Ishikawa (cell line): ENCODE measurements at regions not wholly inside any gene's neighbourhood (a gene's known extent, or its start where the extent isn't known, plus 50 kb on each side); places are given as distances from the start of the nearest gene placed in this dataset.

Experiments used
- CEBPB ChIP-seq: IDR thresholded peaks from 2 replicates; pipeline ENCODE4 v1.6.1; 2012
- CREB1 ChIP-seq: IDR thresholded peaks from 2 replicates; pipeline ENCODE4 v1.6.1; 2012; ENCODE audit warnings: low read depth
- EP300 ChIP-seq: IDR thresholded peaks from 2 replicates; pipeline ENCODE4 v1.6.1; 2012; ENCODE audit warnings: borderline replicate concordance
- MAX ChIP-seq: IDR thresholded peaks from 2 replicates; pipeline ENCODE4 v1.6.1; 2012
- TAF1 ChIP-seq: IDR thresholded peaks from 2 replicates; pipeline ENCODE4 v1.6.1; 2012; ENCODE audit warnings: low read depth, mild to moderate bottlenecking
- YY1 ChIP-seq: IDR thresholded peaks from 2 replicates; pipeline ENCODE4 v1.6.1; 2012; ENCODE audit warnings: low read depth

DNA sequence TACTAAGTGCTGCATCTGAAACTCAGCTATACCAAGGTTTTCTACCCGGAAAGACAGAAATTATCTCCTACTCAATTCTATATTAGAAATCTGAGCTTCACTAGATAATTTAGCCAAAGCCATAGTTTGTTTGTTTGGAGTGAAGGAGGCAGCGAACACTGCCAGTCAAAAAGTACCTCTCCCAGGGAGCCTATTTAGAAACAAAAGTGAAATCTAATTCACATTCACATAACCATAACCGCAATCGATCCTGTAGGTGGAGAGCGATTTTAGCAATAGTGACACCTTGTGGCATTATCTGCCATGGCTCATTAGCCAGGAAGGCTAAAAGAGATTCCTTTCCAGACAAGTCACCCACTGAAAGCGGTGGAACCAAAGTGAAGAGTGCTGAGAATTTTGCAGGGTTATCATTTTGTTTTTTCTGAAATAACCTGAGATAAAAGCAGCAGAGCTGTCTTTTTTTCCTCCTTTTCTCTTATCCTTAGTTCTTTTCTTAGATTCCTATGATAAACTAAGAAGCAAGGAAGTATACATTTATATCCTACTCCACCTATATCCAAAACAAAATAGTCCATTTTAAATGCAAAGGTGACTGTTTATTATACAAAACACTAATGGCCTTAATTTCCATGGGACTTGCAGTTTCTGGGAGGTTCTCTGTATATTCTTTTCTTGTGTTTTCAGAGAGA lies 83.7 kb upstream of the BET1 start:
- TF ChIP-seq EP300, result no peak
- no peak for TF ChIP-seq MAX
- TF ChIP-seq YY1, result no peak
- no peak for TF ChIP-seq CEBPB
- TF ChIP-seq TAF1, result no peak
- TF ChIP-seq CREB1, result no peak
